ENCODE measurements at regions not wholly inside any gene's neighbourhood (a gene's known extent, or its start where the extent isn't known, plus 50 kb on each side); places are given as distances from the start of the nearest gene placed in this dataset.

- no peak for FAIRE-seq
- H3K4me1 ChIP-seq (ENCODE audit: control insufficient read depth in 3 of 3, insufficient read depth in 2 of 3, low read depth in 1 of 3, low read length in 2 of 3) = no peaks in the 10 kb centered on the region
- H3K4me3 ChIP-seq (ENCODE audit: low read depth in 1 of 3, low read length in 3 of 3) = no peak overlapping the region
- H3K36me3 ChIP-seq (ENCODE audit: control insufficient read depth in 3 of 3, insufficient read depth in 2 of 3, low read depth in 1 of 3, low read length in 3 of 3) = no peaks in the 10 kb centered on the region
- no peaks in the 10 kb centered on the region for H3K9me3 ChIP-seq (ENCODE audit: control insufficient read depth in 2 of 2, insufficient read depth in 1 of 2, low read depth in 1 of 2, low read length in 1 of 2)
- no peak overlapping the region for H3K27ac ChIP-seq (ENCODE audit: low read depth in 1 of 3, low read length in 2 of 3)
- WGBS, 3 donors = 67 to 81% (median 75%) methylated on average over 1 of the region's 1 CpG
- DNase-seq = no peak
- no peaks in the 10 kb centered on the region for H3K27me3 ChIP-seq (ENCODE audit: control insufficient read depth in 3 of 3, insufficient read depth in 3 of 3, low read length in 3 of 3)
Measured at GRCh38 chrX:27890611-27891010, 82.8 kb downstream of the MAGEB10 start.

DNA sequence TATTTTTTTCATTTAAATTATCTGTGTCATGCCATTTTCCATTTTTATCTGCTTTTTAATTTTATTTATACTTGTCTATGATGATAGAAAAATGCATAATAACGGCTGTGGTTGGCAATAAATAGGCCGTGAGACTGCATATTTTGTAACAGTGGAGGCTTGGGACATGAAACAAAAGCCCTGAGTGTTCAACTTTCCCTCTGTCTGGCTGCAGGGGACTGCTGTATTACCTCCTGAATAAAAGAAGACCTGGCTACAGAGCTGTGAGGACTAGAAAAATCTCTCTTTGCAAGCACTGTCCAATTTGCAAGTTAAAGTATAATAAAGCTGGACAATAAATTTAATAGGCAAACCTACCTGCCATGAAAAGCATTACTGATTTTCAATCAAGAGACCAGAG is 82.1 kb downstream of the MAGEB10 start:
- Histone ChIP-seq H3K4me1 (ENCODE audit: control insufficient read depth in 3 of 3, insufficient read depth in 2 of 3, low read depth in 1 of 3, low read length in 2 of 3) (no peaks in the 10 kb centered on the region), H3K27ac (ENCODE audit: low read depth in 1 of 3, low read length in 2 of 3) (no peak overlapping the region), H3K27me3 (ENCODE audit: control insufficient read depth in 3 of 3, insufficient read depth in 3 of 3, low read length in 3 of 3) (no peaks in the 10 kb centered on the region), H3K36me3 (ENCODE audit: control insufficient read depth in 3 of 3, insufficient read depth in 2 of 3, low read depth in 1 of 3, low read length in 3 of 3) (no peaks in the 10 kb centered on the region), H3K4me3 (ENCODE audit: low read depth in 1 of 3, low read length in 3 of 3) (no peak overlapping the region), H3K9me3 (ENCODE audit: control insufficient read depth in 2 of 2, insufficient read depth in 1 of 2, low read depth in 1 of 2, low read length in 1 of 2) (no peaks in the 10 kb centered on the region)
- no peak for FAIRE-seq
- WGBS, 3 donors = 41 to 60% (median 52%) methylated on average over 2 of the region's 2 CpGs
- DNase-seq = no peak

GRCh38 chrX:27884654-27885053 is 76.9 kb downstream of the MAGEB10 start:
- Histone ChIP-seq H3K27ac (ENCODE audit: low read depth in 1 of 3, low read length in 2 of 3) (no peak overlapping the region), H3K9me3 (ENCODE audit: control insufficient read depth in 2 of 2, insufficient read depth in 1 of 2, low read depth in 1 of 2, low read length in 1 of 2) (no peaks in the 10 kb centered on the region), H3K27me3 (ENCODE audit: control insufficient read depth in 3 of 3, insufficient read depth in 3 of 3, low read length in 3 of 3) (no peaks in the 10 kb centered on the region), H3K36me3 (ENCODE audit: control insufficient read depth in 3 of 3, insufficient read depth in 2 of 3, low read depth in 1 of 3, low read length in 3 of 3) (no peaks in the 10 kb centered on the region), H3K4me1 (ENCODE audit: control insufficient read depth in 3 of 3, insufficient read depth in 2 of 3, low read depth in 1 of 3, low read length in 2 of 3) (no peaks in the 10 kb centered on the region), H3K4me3 (ENCODE audit: low read depth in 1 of 3, low read length in 3 of 3) (no peak overlapping the region)
- FAIRE-seq (no peak), DNase-seq (no peak)
- 54 to 80% (median 71%) methylated on average over 5 of the region's 5 CpGs for WGBS, 3 donors

DNA sequence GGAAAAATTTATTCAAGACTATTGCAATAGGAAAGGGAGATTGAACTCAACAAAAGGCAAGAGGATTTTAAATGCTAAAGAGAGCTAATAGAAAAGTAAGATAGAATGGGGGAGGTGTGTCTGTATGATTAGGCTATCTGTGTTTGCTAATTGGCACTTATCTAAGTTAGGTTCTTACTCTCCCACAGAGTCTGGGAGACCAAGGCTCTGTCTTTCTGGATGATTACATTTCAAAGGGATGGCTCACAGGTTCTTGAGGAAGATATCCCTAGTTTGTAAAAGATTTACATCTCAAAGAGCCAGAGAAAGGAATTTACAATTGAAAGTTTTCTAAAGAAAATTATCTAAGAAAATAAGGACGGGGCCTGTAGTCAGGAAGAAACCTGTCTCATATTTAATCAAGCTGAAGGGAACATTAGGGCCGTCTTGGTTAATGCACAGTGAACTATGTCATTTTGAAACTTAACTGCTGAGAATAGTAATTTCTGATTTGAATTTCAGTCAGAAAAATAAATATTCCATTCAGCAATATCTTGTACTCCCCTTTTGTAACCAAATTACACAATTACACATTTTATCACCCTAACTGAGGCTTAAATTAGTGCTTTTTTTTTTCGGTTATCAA is 75.8 kb downstream of the MAGEB10 start:
- Histone ChIP-seq H3K27me3 (ENCODE audit: control insufficient read depth in 3 of 3, insufficient read depth in 3 of 3, low read length in 3 of 3) (no peaks in the 10 kb centered on the region), H3K36me3 (ENCODE audit: control insufficient read depth in 3 of 3, insufficient read depth in 2 of 3, low read depth in 1 of 3, low read length in 3 of 3) (no peaks in the 10 kb centered on the region)
- no peak for FAIRE-seq

DNA sequence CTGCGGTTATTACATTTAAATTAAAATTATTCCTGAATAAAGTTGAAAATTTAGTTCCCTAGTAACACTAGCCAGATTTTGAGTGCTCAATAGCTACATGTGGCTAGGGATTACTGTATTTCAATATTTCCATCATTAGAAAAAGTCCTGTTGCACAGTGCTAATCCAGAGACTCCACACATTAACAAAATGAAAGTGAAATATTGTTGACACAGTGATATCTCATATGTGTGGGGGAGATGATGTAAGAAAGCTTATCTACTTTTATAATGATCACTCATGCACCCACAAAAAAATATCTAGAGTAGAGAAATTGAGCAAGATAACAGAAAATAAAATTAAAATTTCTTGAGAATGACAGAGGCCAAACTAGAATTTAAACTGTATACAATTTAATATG is 74.9 kb downstream of the MAGEB10 start:
- WGBS, 3 donors = 79 to 100% (median 84%) methylated on average over 1 of the region's 1 CpG
- Histone ChIP-seq H3K27me3 (ENCODE audit: control insufficient read depth in 3 of 3, insufficient read depth in 3 of 3, low read length in 3 of 3) (no peaks in the 10 kb centered on the region), H3K4me1 (ENCODE audit: control insufficient read depth in 3 of 3, insufficient read depth in 2 of 3, low read depth in 1 of 3, low read length in 2 of 3) (no peaks in the 10 kb centered on the region), H3K9me3 (ENCODE audit: control insufficient read depth in 2 of 2, insufficient read depth in 1 of 2, low read depth in 1 of 2, low read length in 1 of 2) (no peaks in the 10 kb centered on the region), H3K36me3 (ENCODE audit: control insufficient read depth in 3 of 3, insufficient read depth in 2 of 3, low read depth in 1 of 3, low read length in 3 of 3) (no peaks in the 10 kb centered on the region), H3K4me3 (ENCODE audit: low read depth in 1 of 3, low read length in 3 of 3) (no peak overlapping the region), H3K27ac (ENCODE audit: low read depth in 1 of 3, low read length in 2 of 3) (no peak overlapping the region)
- FAIRE-seq (no peak), DNase-seq (no peak)

More for the DNA sequence above, 75.8 kb downstream of the MAGEB10 start:
- no peak overlapping the region for H3K27ac ChIP-seq (ENCODE audit: low read depth in 1 of 3, low read length in 2 of 3)
- WGBS, 3 donors = 65 to 77% (median 72%) methylated on average over 3 of the region's 3 CpGs
- no peaks in the 10 kb centered on the region for H3K4me1 ChIP-seq (ENCODE audit: control insufficient read depth in 3 of 3, insufficient read depth in 2 of 3, low read depth in 1 of 3, low read length in 2 of 3)
- H3K9me3 ChIP-seq (ENCODE audit: control insufficient read depth in 2 of 2, insufficient read depth in 1 of 2, low read depth in 1 of 2, low read length in 1 of 2) = no peaks in the 10 kb centered on the region
- no peak for DNase-seq
- no peak overlapping the region for H3K4me3 ChIP-seq (ENCODE audit: low read depth in 1 of 3, low read length in 3 of 3)

DNA sequence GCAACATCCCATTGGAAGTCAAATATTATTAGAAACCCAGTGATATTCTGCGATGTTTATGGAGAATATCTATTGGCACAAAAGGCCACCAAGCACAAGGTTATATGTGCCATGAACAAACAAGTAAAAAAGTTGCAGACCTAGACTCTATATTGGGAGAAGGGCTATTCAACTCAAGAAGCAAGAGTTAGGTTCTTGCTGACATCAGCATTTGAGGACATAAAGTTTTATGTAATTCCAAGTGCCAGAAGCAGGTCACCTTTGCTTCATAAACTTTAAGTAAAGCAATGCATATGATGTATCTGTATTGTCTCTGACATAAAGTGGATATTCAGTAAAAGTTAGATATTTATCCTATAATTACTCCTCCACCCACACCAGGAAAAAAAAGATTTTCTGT is 71.1 kb downstream of the MAGEB10 start:
- H3K4me3 ChIP-seq (ENCODE audit: low read depth in 1 of 3, low read length in 3 of 3) = no peak overlapping the region
- H3K27ac ChIP-seq (ENCODE audit: low read depth in 1 of 3, low read length in 2 of 3) = no peak overlapping the region
- FAIRE-seq = no peak
- DNase-seq = no peak
- 68 to 95% (median 76%) methylated on average over 1 of the region's 1 CpG for WGBS, 3 donors
- no peaks in the 10 kb centered on the region for H3K36me3 ChIP-seq (ENCODE audit: control insufficient read depth in 3 of 3, insufficient read depth in 2 of 3, low read depth in 1 of 3, low read length in 3 of 3)
- H3K27me3 ChIP-seq (ENCODE audit: control insufficient read depth in 3 of 3, insufficient read depth in 3 of 3, low read length in 3 of 3) = no peaks in the 10 kb centered on the region
- H3K4me1 ChIP-seq (ENCODE audit: control insufficient read depth in 3 of 3, insufficient read depth in 2 of 3, low read depth in 1 of 3, low read length in 2 of 3) = no peaks in the 10 kb centered on the region
- H3K9me3 ChIP-seq (ENCODE audit: control insufficient read depth in 2 of 2, insufficient read depth in 1 of 2, low read depth in 1 of 2, low read length in 1 of 2) = no peaks in the 10 kb centered on the region

All from small intestine (tissue), 7 donors.